HEK293 (cell line): ENCODE measurements at regions not wholly inside any gene's neighbourhood (a gene's known extent, or its start where the extent isn't known, plus 50 kb on each side); places are given as distances from the start of the nearest gene placed in this dataset.
"Not testable (repeated sequence)": the region's sequence is repeated elsewhere in the genome, so short reads cannot be mapped to it uniquely, and the experiment has no call there.

Experiments
- CTCF ChIA-PET: fragments of 350-600 bp; formaldehyde crosslinking; extraction: SDS; loops from one replicate; lab custom pipeline; 2021; ENCODE audit warnings: antibody characterized with exemption; lab: Yijun Ruan, JAX
- POLR2A ChIA-PET: fragments of 300-600 bp; formaldehyde crosslinking; extraction: SDS; loops from one replicate; lab custom pipeline; 2020; ENCODE audit warnings: antibody characterized with exemption, inconsistent platforms; lab: Yijun Ruan, JAX
- H3K27ac ChIP-seq: fragments of 200-500 bp; sonication (Bioruptor generic); 2 replicates; pipeline ENCODE4 v1.5.1; 2014; ENCODE audit warnings: low read depth, low read length, control low read depth, inconsistent platforms; ENCODE audit errors: extremely low read depth
- H3K36me3 ChIP-seq, 2 experiments: fragments of 200-500 bp in 1 of 2; sonication (Bioruptor generic) in 1 of 2; 1 replicate in 1 of 2; 2 replicates in 1 of 2; pipeline ENCODE4 v1.5.1; 2014 to 2017; ENCODE audit warnings: inconsistent platforms in 2 of 2, low read length in 2 of 2; ENCODE audit not compliant: control insufficient read depth in 2 of 2, insufficient read depth in 1 of 2
- H3K4me1 ChIP-seq: fragments of 200-500 bp; sonication (Bioruptor generic); 2 replicates; pipeline ENCODE4 v1.5.1; 2014; ENCODE audit warnings: mild to moderate bottlenecking, low read length, inconsistent platforms; ENCODE audit not compliant: control insufficient read depth, insufficient read depth
- H3K4me3 ChIP-seq: 2 replicates; pipeline ENCODE4 v1.5.1; 2011; ENCODE audit warnings: low read depth, mild to moderate bottlenecking, control low read depth, low read length, moderate library complexity
- H3K9me3 ChIP-seq: fragments of 200-500 bp; sonication (Bioruptor generic); 2 replicates; pipeline ENCODE4 v1.5.1; 2014; ENCODE audit warnings: low read depth, low read length, inconsistent platforms; ENCODE audit not compliant: control insufficient read depth, insufficient read depth
- GLIS1 ChIP-seq: fragments of 450-650 bp; formaldehyde crosslinking; IDR thresholded peaks from 2 replicates; pipeline ENCODE4 v1.5.1; 2016; ENCODE audit warnings: missing biosample characterization, missing genetic modification characterization
- PRDM4 ChIP-seq: fragments of 450-650 bp; formaldehyde crosslinking; IDR thresholded peaks from 2 replicates; pipeline ENCODE4 v1.5.1; 2017; ENCODE audit warnings: missing biosample characterization, missing genetic modification characterization
- PRDM6 ChIP-seq: fragments of 450-650 bp; formaldehyde crosslinking; IDR thresholded peaks from 2 replicates; pipeline ENCODE4 v1.5.1; 2017; ENCODE audit warnings: missing biosample characterization, missing genetic modification characterization
- SP7 ChIP-seq: fragments of 450-650 bp; formaldehyde crosslinking; IDR thresholded peaks from 2 replicates; pipeline ENCODE4 v1.5.1; 2016; ENCODE audit warnings: missing biosample characterization, missing genetic modification characterization
- ZNF19 ChIP-seq: fragments of 450-650 bp; formaldehyde crosslinking; IDR thresholded peaks from 2 replicates; pipeline ENCODE4; 2016; ENCODE audit warnings: missing biosample characterization, missing genetic modification characterization, low read depth
- ZNF292 ChIP-seq: fragments of 450-650 bp; formaldehyde crosslinking; IDR thresholded peaks from 2 replicates; pipeline ENCODE4 v1.5.1; 2016; ENCODE audit warnings: low read depth, missing biosample characterization, missing genetic modification characterization, borderline replicate concordance
- TF ChIP-seq, protein P1 (sequence below): fragments of 450-650 bp; formaldehyde crosslinking; IDR thresholded peaks from 2 replicates; pipeline ENCODE4 v1.5.1; 2016; ENCODE audit warnings: missing biosample characterization, missing genetic modification characterization, low read depth

DNA sequence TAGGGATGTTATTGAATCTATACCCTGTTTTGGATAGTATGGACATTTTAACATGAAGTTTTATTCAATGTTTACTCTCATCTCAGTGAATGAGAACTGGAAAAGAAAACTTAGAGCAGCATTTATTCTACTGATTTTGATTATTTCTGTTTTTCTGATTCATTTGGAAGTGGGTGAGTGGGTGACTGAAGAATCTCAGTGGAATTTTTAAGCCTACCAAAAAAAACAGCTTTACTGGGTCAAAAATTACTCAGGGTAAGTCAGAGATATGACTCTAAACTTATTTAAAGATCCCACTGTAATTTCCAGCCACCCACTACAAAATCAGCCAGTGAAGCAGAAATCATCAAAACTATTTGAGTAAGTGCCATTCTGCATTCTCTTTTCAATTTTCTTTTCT, 942.6 kb upstream of the ADAMTS5 start:
- H3K36me3 ChIP-seq, POLR2A ChIA-PET, H3K4me3 ChIP-seq, CTCF ChIA-PET, H3K4me1 ChIP-seq, H3K9me3 ChIP-seq, H3K27ac ChIP-seq: not testable (repeated sequence)

- H3K27ac ChIP-seq, CTCF ChIA-PET, H3K9me3 ChIP-seq, POLR2A ChIA-PET, H3K36me3 ChIP-seq, H3K4me1 ChIP-seq, H3K4me3 ChIP-seq: not testable (repeated sequence)
Observed at GRCh38 chr21:27908816-27909215, 941.9 kb upstream of the ADAMTS5 start.

DNA sequence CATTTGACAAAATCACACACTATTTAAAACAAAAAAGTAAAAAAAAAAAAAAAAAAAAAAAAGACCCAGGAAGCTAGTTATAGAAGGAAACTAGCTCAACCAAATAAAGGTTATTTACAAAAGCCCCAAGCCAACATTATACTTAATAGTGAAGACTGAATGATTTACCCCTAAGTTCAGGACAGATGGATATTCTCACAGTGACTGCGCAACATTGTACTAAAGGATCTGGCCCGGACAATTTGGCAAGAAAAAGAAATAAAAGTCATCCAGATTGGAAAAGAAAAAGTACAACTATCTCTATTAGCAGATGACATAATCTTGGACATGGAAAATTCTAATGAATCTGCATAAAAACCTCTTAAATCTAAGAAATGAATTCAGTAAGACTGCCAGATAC, 936.0 kb upstream of the ADAMTS5 start:
- POLR2A ChIA-PET, H3K27ac ChIP-seq, H3K4me3 ChIP-seq, H3K36me3 ChIP-seq, H3K4me1 ChIP-seq, CTCF ChIA-PET, H3K9me3 ChIP-seq: not testable (repeated sequence)

DNA sequence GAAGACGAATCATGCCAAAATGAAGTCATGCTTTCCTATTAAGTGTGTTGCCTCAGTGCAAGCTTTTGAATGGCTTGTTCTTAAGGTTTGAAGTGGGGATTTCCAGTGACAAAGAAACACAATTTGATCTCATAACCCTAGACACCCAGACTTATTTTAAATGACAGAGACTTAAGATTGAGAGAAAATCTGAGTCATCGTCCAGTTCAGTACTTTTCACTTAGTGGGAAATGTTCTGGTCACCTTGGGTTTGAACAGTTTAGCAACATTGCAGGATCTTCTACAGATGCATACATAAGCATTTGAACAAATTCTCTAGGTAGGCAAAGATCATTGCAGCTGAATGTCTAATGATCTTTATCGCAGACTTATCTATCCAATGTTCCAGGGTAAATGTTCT, 926.7 kb upstream of the ADAMTS5 start:
- H3K9me3 ChIP-seq, H3K27ac ChIP-seq, CTCF ChIA-PET, H3K36me3 ChIP-seq, H3K4me1 ChIP-seq, POLR2A ChIA-PET, H3K4me3 ChIP-seq: not testable (repeated sequence)

DNA sequence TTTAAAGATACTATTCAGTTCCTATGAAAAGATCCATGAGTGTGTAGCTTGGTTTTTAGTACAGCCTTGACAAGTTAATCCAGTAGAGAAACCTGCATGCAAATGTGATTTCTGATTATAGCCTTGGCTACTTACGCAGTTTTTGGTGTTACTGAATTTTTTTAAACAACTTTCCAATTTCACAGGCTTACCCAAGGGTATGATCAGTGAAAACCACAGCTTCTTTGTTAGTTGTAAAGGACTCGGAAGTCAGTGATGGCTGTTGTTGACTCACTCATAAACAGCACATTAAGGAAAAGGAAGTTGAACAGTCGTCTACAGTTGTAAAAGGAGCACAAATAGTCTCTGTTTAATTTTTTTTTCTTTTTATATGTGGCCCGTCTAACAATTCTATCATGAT, 924.6 kb upstream of the ADAMTS5 start:
- POLR2A ChIA-PET, H3K27ac ChIP-seq, H3K36me3 ChIP-seq, H3K4me1 ChIP-seq, CTCF ChIA-PET, H3K9me3 ChIP-seq, H3K4me3 ChIP-seq: not testable (repeated sequence)

GRCh38 chr21:27887808-27888455, 921.0 kb upstream of the ADAMTS5 start:
- H3K4me3 ChIP-seq, CTCF ChIA-PET, POLR2A ChIA-PET, H3K27ac ChIP-seq, H3K9me3 ChIP-seq, H3K4me1 ChIP-seq, H3K36me3 ChIP-seq: not testable (repeated sequence)

GRCh38 chr21:27885296-27885711, 918.4 kb upstream of the ADAMTS5 start:
- Histone ChIP-seq H3K4me3 (no peak overlapping the region), H3K36me3 (no peaks in the 10 kb centered on the region), H3K9me3 (no peaks in the 10 kb centered on the region), H3K4me1 (no peaks in the 10 kb centered on the region), H3K27ac (no peak overlapping the region)
- ChIA-PET POLR2A (no interaction called here), CTCF (no interaction called here)
- TF ChIP-seq PRDM4 (tag by site-specific recombination) (no peak), ZNF292 (tag by site-specific recombination) (no peak), GLIS1 (tag by site-specific recombination) (no peak), ZNF19 (tag by site-specific recombination) (no peak), PRDM6 (tag by site-specific recombination) (no peak), SP7 (tag by site-specific recombination) (no peak)
- TF ChIP-seq, protein P1, sequence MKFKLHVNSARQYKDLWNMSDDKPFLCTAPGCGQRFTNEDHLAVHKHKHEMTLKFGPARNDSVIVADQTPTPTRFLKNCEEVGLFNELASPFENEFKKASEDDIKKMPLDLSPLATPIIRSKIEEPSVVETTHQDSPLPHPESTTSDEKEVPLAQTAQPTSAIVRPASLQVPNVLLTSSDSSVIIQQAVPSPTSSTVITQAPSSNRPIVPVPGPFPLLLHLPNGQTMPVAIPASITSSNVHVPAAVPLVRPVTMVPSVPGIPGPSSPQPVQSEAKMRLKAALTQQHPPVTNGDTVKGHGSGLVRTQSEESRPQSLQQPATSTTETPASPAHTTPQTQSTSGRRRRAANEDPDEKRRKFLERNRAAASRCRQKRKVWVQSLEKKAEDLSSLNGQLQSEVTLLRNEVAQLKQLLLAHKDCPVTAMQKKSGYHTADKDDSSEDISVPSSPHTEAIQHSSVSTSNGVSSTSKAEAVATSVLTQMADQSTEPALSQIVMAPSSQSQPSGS (tag by site-specific recombination) = no peak

GRCh38 chr21:27881331-27881730, 914.4 kb upstream of the ADAMTS5 start:
- H3K36me3 ChIP-seq, H3K4me1 ChIP-seq, H3K27ac ChIP-seq, H3K4me3 ChIP-seq, H3K9me3 ChIP-seq, POLR2A ChIA-PET: not testable (repeated sequence)
- CTCF ChIA-PET = interaction anchor here (0.7 kb wide), 1 partner anchor 85 kb away, joined by 4 read pairs; no protein-coding TSS in a partner anchor
